Osteocyte (in vitro differentiated cells): ENCODE measurements at regions not wholly inside any gene's neighbourhood (a gene's known extent, or its start where the extent isn't known, plus 50 kb on each side); places are given as distances from the start of the nearest gene placed in this dataset.

ENCODE experiments used
- DNase-seq: peaks from one replicate; pipeline ENCODE4 v3.0.0; 2021; ENCODE audit warnings: mixed read lengths; ENCODE audit not compliant: unreplicated experiment; ENCODE audit errors: extremely low spot score
- H3K27ac Mint-ChIP-seq: one replicate; pipeline ENCODE4 v1.8.0; 2021; ENCODE audit warnings: mild to moderate bottlenecking, mixed read lengths; ENCODE audit not compliant: unreplicated experiment
- H3K27me3 Mint-ChIP-seq: one replicate; pipeline ENCODE4 v1.8.0; 2021; ENCODE audit warnings: mixed read lengths; ENCODE audit not compliant: unreplicated experiment
- H3K36me3 Mint-ChIP-seq: one replicate; pipeline ENCODE4 v1.8.0; 2021; ENCODE audit warnings: mixed read lengths; ENCODE audit not compliant: unreplicated experiment
- H3K4me1 Mint-ChIP-seq: one replicate; pipeline ENCODE4 v1.8.0; 2021; ENCODE audit warnings: mixed read lengths; ENCODE audit not compliant: unreplicated experiment
- H3K4me3 Mint-ChIP-seq: one replicate; pipeline ENCODE4 v1.8.0; 2021; ENCODE audit warnings: mild to moderate bottlenecking, moderate library complexity, mixed read lengths; ENCODE audit not compliant: unreplicated experiment
- H3K9me3 Mint-ChIP-seq: one replicate; pipeline ENCODE4 v1.8.0; 2021; ENCODE audit warnings: mixed read lengths; ENCODE audit not compliant: unreplicated experiment
- CTCF ChIP-seq: fragments of 200-600 bp; sonication (generic); IDR thresholded peaks from 2 replicates; pipeline ENCODE4 v1.5.0; 2021; ENCODE audit warnings: antibody characterized with exemption, mild to moderate bottlenecking, moderate library complexity

GRCh38 chr10:91690412-91690811 lies 57.5 kb upstream of the PPP1R3C start:
- Mint-ChIP-seq H3K9me3 (no peaks in the 10 kb centered on the region), H3K4me3 (no peak overlapping the region), H3K27ac (no peak overlapping the region), H3K36me3 (no peaks in the 10 kb centered on the region), H3K4me1 (peaks cover 11% of the 10 kb centered on the region), H3K27me3 (no peaks in the 10 kb centered on the region)
- DNase-seq, result no peak
- no peak for TF ChIP-seq CTCF

- no peak for DNase-seq
Measured at GRCh38 chr10:91689731-91690168, 56.9 kb upstream of the PPP1R3C start.

GRCh38 chr10:91684841-91685240 lies 52.0 kb upstream of the PPP1R3C start:
- Mint-ChIP-seq H3K4me1 (peaks cover 16% of the 10 kb centered on the region), H3K27me3 (no peaks in the 10 kb centered on the region), H3K36me3 (no peaks in the 10 kb centered on the region), H3K27ac (no peak overlapping the region), H3K4me3 (no peak overlapping the region), H3K9me3 (no peaks in the 10 kb centered on the region)
- DNase-seq, result no peak
- no peak for TF ChIP-seq CTCF

More at GRCh38 chr10:91689731-91690168, 56.9 kb upstream of the PPP1R3C start:
- Mint-ChIP-seq H3K27ac (peak overlapping the region; percentile 81), H3K27me3 (no peaks in the 10 kb centered on the region), H3K4me3 (no peak overlapping the region), H3K4me1 (peaks cover 11% of the 10 kb centered on the region), H3K9me3 (no peaks in the 10 kb centered on the region), H3K36me3 (no peaks in the 10 kb centered on the region)
- no peak for TF ChIP-seq CTCF

GRCh38 chr10:91683975-91684374 lies 51.1 kb upstream of the PPP1R3C start:
- TF ChIP-seq CTCF, result no peak
- Mint-ChIP-seq H3K27me3 (no peaks in the 10 kb centered on the region), H3K4me1 (peaks cover 13% of the 10 kb centered on the region), H3K9me3 (no peaks in the 10 kb centered on the region), H3K36me3 (no peaks in the 10 kb centered on the region), H3K27ac (no peak overlapping the region), H3K4me3 (no peak overlapping the region)
- no peak for DNase-seq

GRCh38 chr10:91682912-91683311 lies 50.0 kb upstream of the PPP1R3C start:
- Mint-ChIP-seq H3K4me3 (no peak overlapping the region), H3K36me3 (no peaks in the 10 kb centered on the region), H3K4me1 (peaks cover 14% of the 10 kb centered on the region), H3K27ac (no peak overlapping the region), H3K9me3 (no peaks in the 10 kb centered on the region), H3K27me3 (no peaks in the 10 kb centered on the region)
- no peak for DNase-seq
- no peak for TF ChIP-seq CTCF
